CD4-positive, alpha-beta T cell (primary cell): ENCODE measurements at regions not wholly inside any gene's neighbourhood (a gene's known extent, or its start where the extent isn't known, plus 50 kb on each side); places are given as distances from the start of the nearest gene placed in this dataset.

Source experiments
- ATAC-seq: fragments of 200-7000 bp; cut with Tn5 transposase; one replicate; pipeline ENCODE4 v1.10.0; 2022; ENCODE audit warnings: mild to moderate bottlenecking; ENCODE audit not compliant: poor library complexity
- CTCF ChIA-PET: fragments of 350-600 bp; sonication (Branson Sonifier 250); formaldehyde crosslinking; loops from one replicate; lab custom pipeline; 2021; ENCODE audit warnings: antibody characterized with exemption, inconsistent platforms; lab: Charles Lee
- POLR2A ChIA-PET: fragments of 350-600 bp; sonication (Branson Sonifier 250); formaldehyde crosslinking; loops from one replicate; lab custom pipeline; 2021; ENCODE audit warnings: antibody characterized with exemption, inconsistent platforms; lab: Charles Lee
- DNase-seq, 14 experiments: peaks; one replicate each; pipeline ENCODE4 v3.0.0-alpha.2; 2013 to 2020; ENCODE audit warnings: mixed read lengths in 2 of 14
- H3K27ac ChIP-seq, 2 donors: one replicate each; pipeline versions ENCODE4 v1.5.1 to v1.7.0; 2013; ENCODE audit warnings: low read length in 2 of 2, low read depth in 1 of 2, mild to moderate bottlenecking in 1 of 2
- H3K27me3 ChIP-seq, 2 experiments: 1 replicate in 1 of 2; 2 replicates in 1 of 2; pipeline versions ENCODE4 v1.6.1 to v1.7.0; 2013; ENCODE audit warnings: low read length in 2 of 2, control low read depth in 1 of 2, mild to moderate bottlenecking in 1 of 2, moderate library complexity in 1 of 2; ENCODE audit not compliant: insufficient read depth in 2 of 2, control insufficient read depth in 1 of 2
- H3K36me3 ChIP-seq: one replicate; pipeline ENCODE4 v1.6.1; 2013; ENCODE audit warnings: low read length, control low read depth; ENCODE audit not compliant: insufficient read depth
- H3K4me1 ChIP-seq: one replicate; pipeline ENCODE4 v1.6.1; 2013; ENCODE audit warnings: low read length, control low read depth; ENCODE audit not compliant: insufficient read depth
- H3K4me3 ChIP-seq: one replicate; pipeline ENCODE4 v1.5.1; 2013; ENCODE audit warnings: mild to moderate bottlenecking, low read length, moderate library complexity
- H3K9me3 ChIP-seq, 2 experiments: 1 replicate in 1 of 2; 2 replicates in 1 of 2; pipeline versions ENCODE4 v1.6.1 to v1.7.0; 2013; ENCODE audit warnings: low read length in 2 of 2, mild to moderate bottlenecking in 2 of 2, control low read depth in 1 of 2, moderate library complexity in 1 of 2; ENCODE audit not compliant: control insufficient read depth in 1 of 2, insufficient read depth in 1 of 2
- H3K27ac Mint-ChIP-seq: one replicate; pipeline ENCODE4 v1.8.0; 2020; ENCODE audit warnings: mixed read lengths
- H3K27me3 Mint-ChIP-seq: one replicate; pipeline ENCODE4 v1.8.0; 2021; ENCODE audit warnings: mixed read lengths
- H3K36me3 Mint-ChIP-seq: one replicate; pipeline ENCODE4 v1.8.0; 2021; ENCODE audit warnings: low read depth, mixed read lengths
- H3K4me1 Mint-ChIP-seq: one replicate; pipeline ENCODE4 v1.8.0; 2021; ENCODE audit warnings: low read depth, mixed read lengths
- H3K4me3 Mint-ChIP-seq: one replicate; pipeline ENCODE4 v1.8.0; 2020; ENCODE audit warnings: mild to moderate bottlenecking, mixed read lengths
- H3K9me3 Mint-ChIP-seq: one replicate; pipeline ENCODE4 v1.8.0; 2020; ENCODE audit warnings: mixed read lengths
- intact Hi-C, 2 experiments: fragments of 100-400 bp; cut with DNase I in 1 of 2; cut with micrococcal nuclease in 1 of 2; formaldehyde crosslinking; loops; one replicate each; pipeline versions ENCODE4 v1.15.1 to v1.9.0; 2023 to 2025; cut with DNase I, micrococcal nuclease
- TF ChIP-seq, protein P1 (sequence below): fragments of 200-600 bp; IDR thresholded peaks from one replicate; pipeline ENCODE4 v1.8.0; 2022; ENCODE audit warnings: antibody characterized with exemption, mild to moderate bottlenecking

DNA sequence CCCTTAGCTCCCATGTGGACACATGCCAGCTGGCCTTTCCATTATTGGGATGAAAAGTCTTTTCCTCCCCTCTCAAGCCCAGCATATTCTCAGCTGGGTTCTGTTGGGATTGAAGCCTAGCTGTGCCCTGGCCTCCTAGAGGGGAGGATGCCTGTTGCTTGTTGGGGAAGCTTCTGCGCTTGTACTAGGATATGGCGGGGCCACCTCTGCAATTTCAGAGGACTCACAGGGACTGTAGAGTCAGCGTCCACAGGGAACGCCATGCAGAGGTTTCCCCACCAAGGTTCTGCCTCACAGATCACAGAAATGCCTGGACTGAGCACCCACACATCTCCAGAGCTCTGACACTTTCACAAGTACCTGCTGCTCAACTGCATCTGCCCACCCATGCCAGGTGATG is 288.7 kb upstream of the FOXQ1 start:
- Histone ChIP-seq H3K9me3 (no peaks in the 10 kb centered on the region), H3K27me3 (peaks cover 0 to 11% of the 10 kb centered on the region in 2 experiments), H3K27ac (no peak overlapping the region), H3K36me3 (no peaks in the 10 kb centered on the region), H3K4me3 (no peak overlapping the region), H3K4me1 (no peaks in the 10 kb centered on the region)
- DNase-seq = no peak
- intact Hi-C loops = no loop called here
- ATAC-seq = no peak
- POLR2A ChIA-PET = no interaction called here
- Mint-ChIP-seq H3K36me3 (no peaks in the 10 kb centered on the region), H3K4me1 (no peaks in the 10 kb centered on the region), H3K9me3 (no peaks in the 10 kb centered on the region), H3K27ac (no peak overlapping the region), H3K27me3 (peaks cover 42% of the 10 kb centered on the region), H3K4me3 (no peak overlapping the region)
- CTCF ChIA-PET = no interaction called here
- TF ChIP-seq, protein P1, sequence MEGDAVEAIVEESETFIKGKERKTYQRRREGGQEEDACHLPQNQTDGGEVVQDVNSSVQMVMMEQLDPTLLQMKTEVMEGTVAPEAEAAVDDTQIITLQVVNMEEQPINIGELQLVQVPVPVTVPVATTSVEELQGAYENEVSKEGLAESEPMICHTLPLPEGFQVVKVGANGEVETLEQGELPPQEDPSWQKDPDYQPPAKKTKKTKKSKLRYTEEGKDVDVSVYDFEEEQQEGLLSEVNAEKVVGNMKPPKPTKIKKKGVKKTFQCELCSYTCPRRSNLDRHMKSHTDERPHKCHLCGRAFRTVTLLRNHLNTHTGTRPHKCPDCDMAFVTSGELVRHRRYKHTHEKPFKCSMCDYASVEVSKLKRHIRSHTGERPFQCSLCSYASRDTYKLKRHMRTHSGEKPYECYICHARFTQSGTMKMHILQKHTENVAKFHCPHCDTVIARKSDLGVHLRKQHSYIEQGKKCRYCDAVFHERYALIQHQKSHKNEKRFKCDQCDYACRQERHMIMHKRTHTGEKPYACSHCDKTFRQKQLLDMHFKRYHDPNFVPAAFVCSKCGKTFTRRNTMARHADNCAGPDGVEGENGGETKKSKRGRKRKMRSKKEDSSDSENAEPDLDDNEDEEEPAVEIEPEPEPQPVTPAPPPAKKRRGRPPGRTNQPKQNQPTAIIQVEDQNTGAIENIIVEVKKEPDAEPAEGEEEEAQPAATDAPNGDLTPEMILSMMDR = no peak

DNA sequence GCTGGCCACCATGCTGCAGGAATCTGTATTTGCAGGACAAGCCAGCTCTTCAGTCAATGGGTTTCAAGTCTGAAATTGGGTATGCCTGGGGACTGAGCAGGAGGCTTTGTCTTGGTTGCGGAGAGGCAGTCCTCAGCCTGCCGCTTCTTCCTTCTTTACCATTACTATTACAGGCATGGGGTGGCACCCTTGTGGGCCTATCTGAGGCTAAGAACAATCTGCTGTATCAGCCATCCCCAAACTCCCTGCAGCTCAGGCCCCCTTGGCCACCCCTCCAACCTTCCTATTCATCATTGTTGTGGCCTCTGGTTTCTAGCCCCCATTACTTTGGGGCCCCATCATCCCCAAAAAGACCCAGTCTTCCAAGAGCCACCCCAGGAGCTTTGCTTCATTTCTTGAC is 289.2 kb upstream of the FOXQ1 start:
- POLR2A ChIA-PET = no interaction called here
- Histone ChIP-seq H3K27me3 (peaks cover 0 to 11% of the 10 kb centered on the region in 2 experiments), H3K27ac (no peak overlapping the region), H3K4me3 (no peak overlapping the region), H3K36me3 (no peaks in the 10 kb centered on the region), H3K4me1 (no peaks in the 10 kb centered on the region), H3K9me3 (no peaks in the 10 kb centered on the region)
- no peak overlapping the region for H3K4me3 Mint-ChIP-seq
- H3K27ac Mint-ChIP-seq = no peak overlapping the region
- DNase-seq (no peak), ATAC-seq (no peak)
- intact Hi-C loops = no loop called here
- CTCF ChIA-PET = no interaction called here
- H3K4me1 Mint-ChIP-seq = no peaks in the 10 kb centered on the region
- TF ChIP-seq, protein P1 = no peak
- H3K27me3 Mint-ChIP-seq = peaks cover 42% of the 10 kb centered on the region
- no peaks in the 10 kb centered on the region for H3K36me3 Mint-ChIP-seq
- H3K9me3 Mint-ChIP-seq = no peaks in the 10 kb centered on the region

DNA sequence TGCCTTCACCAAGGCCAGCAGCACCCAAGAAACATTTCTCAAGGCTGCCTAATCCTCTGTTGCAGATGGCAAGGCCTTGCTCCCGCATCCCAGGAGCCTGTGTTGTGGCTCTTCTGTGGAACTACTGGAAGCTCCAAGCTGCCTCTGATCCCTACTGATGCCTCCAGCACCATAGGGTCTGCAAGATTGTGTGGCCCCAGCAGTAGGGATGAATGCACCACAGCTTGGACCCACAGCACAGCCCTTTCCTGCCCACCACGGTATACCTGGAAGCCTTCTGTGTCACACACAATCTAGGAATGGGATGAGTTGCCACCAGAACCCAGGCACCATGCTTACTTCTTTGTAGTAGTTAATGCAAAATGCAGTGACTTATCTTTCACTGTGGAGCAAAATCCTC is 291.1 kb upstream of the FOXQ1 start:
- Mint-ChIP-seq H3K36me3 (no peaks in the 10 kb centered on the region), H3K9me3 (no peaks in the 10 kb centered on the region), H3K4me3 (no peak overlapping the region), H3K27me3 (peaks cover 37% of the 10 kb centered on the region), H3K27ac (no peak overlapping the region), H3K4me1 (no peaks in the 10 kb centered on the region)
- no peak overlapping the region for H3K4me3 ChIP-seq
- ATAC-seq (no peak), DNase-seq (no peak)
- ChIA-PET CTCF (no interaction called here), POLR2A (no interaction called here)
- no peaks in the 10 kb centered on the region for H3K9me3 ChIP-seq
- no peaks in the 10 kb centered on the region for H3K4me1 ChIP-seq
- no peaks in the 10 kb centered on the region for H3K36me3 ChIP-seq
- no peak overlapping the region for H3K27ac ChIP-seq
- intact Hi-C loops = no loop called here
- TF ChIP-seq, protein P1 = no peak
- H3K27me3 ChIP-seq = peaks cover 0 to 3% of the 10 kb centered on the region in 2 experiments
